Inflammatory macrophage (primary cell): ENCODE measurements at regions not wholly inside any gene's neighbourhood (a gene's known extent, or its start where the extent isn't known, plus 50 kb on each side); places are given as distances from the start of the nearest gene placed in this dataset.

ENCODE experiments used
- DNase-seq, 2 donors: peaks; one replicate each; pipeline ENCODE4 v3.0.0-alpha.2; 2020 to 2022

DNA sequence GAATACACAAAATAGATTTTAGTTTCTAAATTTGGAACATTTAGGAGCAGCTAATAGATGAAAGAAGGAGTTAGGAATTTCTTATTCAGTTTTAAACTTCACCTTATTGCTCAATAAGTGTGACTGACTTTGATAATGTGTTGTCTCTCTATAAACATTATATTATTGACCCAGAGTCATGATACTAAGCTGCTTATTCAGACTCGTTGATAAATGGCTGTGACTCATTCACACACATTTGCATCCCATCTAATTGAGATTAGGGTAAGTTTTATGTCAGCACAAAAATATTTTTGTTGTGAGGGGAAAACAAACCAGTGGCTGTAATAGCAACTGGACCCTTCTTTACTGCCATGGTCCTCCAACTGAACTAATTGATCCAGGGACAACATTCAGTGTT lies 137.6 kb downstream of the GOLIM4 start:
- DNase-seq, result no peak

DNA sequence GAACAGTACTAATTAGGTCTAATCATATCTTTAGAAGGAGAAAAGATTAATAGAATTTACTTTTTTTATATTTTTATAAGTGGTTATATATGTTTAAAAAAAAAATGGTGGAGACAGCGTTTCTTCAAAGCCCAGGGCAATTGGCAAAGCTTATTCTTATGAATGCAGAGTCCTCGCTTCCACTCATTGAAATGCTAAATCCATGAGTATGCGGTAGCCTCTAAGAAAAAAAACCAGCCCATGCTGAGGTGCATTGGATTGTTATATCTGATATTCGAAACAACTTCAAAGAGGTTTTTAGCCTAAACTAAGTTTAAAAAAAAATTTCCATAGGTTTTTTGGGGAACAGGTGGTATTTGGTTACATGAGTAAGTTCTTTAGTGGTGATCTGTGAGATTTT lies 142.8 kb downstream of the GOLIM4 start:
- DNase-seq, result no peak

DNA sequence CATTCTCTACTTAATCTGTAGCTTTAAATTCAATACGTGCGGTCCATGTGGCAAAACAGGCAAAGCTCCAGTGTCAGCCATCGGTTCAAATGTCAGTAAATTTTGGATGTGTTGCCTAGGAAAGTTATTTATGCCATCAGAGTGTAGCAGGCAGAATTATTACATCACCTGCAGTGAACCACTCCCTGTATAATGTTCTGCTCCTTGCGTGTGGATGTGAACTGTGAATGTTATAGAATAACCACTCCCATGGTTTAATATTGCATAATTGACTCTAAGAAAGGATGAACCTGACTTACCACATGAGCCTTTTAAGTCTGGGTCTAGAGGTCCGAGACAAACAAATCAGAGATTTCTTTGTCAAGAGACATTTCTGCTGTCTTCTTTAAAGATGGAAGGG lies 145.5 kb downstream of the GOLIM4 start:
- DNase-seq, result no peak

DNA sequence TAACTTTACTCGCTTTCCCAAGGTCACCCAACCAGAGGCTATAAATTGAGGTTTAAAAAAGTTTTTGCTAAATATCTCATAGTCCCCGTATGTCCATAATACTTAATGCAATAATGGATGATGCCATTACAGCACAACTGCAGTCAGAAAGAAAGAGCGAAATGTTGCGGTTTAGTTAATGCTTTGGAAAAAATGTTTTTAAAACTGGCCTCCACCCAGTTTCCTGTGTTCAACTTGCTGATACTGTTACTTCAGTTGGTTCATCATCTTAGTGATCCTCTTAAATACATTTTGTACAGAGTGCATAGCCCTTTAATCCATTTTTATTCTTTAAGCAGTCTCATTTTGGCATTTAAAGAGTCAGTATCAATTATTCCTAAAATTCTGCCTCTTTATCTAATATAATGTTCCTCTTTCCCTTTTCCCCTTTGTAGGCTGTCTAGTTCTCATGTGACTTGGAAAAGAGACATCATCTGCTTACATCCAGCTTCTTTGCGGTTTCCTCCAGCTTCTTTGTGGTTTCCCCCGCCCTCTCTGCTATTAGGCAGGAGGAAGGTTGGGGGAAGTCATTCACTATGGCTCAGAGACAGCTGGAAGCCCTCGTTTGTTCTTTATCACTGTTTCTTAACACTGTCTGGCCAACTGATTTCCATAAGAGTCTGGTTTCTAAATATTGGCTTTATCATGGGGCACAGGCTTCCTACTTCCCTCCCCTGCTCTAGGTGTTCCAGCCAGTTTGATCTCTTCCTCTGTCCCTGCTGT lies 154.3 kb downstream of the GOLIM4 start:
- DNase-seq, result peak; percentile 92 to 94

DNA sequence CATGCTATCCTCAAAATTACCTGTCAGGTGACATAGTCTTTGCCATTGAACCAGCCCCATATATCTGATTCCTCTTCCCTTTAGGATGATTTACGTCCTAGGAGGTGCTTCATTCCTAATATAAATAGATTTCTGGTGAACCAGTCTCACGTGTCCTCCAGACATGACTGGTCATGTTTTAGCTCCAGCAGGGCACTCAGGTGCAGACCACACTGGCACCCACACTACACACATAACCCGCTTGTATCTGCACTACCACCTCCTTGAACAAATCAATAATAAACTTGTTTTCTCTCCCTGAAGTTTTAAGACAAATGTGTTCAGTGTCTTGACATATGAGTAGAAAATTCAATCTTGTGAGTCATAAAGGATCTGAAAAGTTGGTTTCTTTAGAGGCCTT lies 155.5 kb downstream of the GOLIM4 start:
- peak in 1 of 2 donors; percentile 6 for DNase-seq

DNA sequence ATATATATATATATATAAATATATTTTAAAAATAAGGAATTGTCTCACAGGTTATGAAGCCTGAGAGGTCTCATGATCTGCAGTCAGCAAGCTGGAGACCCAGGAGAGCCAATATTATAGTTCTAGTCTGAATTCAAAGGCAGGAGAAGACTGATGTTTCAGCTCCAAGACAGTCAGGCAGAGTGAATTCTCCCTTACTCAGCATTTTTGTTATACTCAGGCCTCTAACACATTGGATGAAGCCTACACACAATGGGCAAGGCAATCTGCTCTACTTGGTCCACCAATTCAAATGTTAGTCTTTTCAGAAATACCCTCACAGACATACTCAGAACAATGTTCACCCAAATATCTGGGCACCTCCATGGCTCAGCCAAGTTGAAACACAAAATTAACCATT lies 157.2 kb downstream of the GOLIM4 start:
- DNase-seq, result no peak

DNA sequence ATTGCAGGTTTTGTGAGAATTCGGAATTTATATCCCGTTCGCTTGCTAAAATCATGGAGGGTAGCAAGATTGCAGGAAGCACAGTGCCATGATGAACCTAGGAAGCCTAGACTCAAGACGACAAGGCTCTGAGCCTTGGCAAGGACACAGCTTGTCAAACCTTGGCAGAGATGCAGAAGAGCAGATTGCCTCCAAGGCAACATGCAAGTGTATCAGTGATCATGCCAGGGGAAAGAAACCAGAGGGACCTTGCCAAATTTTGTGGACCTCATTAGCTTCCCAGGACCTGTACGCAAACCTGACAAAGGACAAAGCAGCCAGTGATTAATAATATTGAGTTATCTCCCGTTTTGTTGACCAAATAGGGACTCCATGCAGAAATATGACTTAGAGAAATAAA lies 159.7 kb downstream of the GOLIM4 start:
- no peak for DNase-seq

DNA sequence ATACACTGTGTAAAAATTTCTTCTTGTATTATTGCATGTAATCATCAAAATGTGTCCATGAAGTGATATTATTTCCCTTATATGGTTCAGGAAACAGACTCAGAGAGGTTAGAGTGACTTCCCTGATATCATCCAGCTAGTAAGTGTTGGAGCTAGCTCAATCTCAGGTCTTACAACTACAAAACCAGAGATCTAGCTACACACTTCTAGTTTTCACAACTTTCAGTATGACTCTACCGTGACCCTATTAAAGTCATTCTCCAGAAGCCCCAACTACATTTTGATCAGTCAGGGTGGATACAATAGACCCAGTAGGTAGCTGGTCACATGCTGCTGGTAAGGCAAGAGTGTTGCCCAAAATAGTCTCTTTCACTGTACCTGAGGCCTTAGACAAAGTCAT lies 165.3 kb downstream of the GOLIM4 start:
- DNase-seq, result no peak

DNA sequence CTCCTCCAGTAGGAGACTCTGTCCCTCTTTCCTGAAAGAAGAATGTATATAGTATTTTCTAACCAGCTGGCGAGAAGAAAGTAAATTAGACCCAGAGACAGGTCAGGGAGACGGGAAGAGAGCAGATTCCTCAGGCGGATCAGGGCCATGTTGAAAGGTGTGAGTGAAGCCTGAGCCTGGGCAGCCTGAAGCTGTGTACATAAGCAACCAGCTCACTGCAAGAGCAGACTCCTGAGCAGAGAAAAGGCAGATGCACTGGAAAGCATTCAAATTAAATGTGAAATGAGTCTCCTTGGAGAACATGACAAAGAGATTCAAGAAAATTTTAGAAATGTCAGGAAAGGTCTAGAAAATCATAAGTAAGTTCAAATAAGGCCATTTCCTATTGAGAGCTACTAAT lies 165.8 kb downstream of the GOLIM4 start:
- no peak for DNase-seq

DNA sequence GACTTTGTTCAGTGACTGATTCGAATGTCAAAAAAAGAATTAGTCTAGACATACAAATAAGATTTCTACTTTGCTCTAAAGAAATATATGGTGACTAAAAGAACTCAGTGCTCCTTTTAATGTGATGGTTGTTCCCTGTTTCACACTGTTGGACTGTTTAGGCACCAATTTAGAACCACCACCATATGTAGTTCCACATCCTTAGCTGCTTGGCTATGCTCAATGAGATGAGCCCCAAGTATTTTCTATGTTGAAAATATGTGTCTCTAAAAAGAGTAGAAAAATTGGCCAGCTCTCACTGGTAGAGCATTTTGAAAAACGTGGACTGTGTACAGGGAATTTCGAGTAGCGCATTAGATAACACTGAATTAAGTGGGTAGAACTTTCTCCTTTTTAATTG lies 167.3 kb downstream of the GOLIM4 start:
- no peak for DNase-seq

DNA sequence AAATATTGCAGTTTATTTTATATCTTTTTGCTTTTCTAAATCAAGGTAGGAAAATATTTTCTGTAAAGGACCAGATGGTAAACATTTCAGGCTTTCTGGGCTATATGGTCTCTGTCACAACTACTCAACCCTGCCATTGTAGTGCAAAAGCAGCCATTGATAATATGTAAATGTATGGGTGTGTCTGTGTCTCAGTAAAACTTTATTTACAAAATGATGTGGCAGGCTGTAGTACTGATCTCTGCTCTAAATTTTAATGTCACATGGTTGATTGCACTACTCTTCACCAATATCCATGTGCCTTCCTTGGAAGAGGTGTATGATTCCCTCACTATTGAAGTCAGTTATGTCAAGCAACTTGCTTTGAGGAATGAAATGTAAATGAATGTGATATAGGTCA lies 175.0 kb downstream of the GOLIM4 start:
- DNase-seq, result no peak

DNA sequence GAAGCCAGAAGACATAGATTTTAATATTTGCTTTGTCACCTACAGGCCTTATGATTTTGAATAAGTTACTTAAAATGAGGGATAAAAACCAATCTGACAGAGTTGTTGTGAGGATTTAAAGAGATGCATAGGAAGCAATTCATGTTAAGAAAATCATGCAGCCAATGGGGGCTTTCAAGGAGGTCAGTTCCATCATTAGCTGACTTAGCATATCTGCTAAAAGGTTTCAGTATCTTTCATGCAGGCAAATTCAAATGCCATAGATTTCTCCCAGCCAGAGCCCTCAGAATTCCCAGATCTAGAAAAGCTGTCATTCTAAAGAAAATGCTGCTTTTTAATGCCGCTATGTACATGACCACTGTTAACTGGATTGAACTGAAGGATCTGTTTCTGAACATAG lies 176.1 kb downstream of the GOLIM4 start:
- DNase-seq, result no peak

DNA sequence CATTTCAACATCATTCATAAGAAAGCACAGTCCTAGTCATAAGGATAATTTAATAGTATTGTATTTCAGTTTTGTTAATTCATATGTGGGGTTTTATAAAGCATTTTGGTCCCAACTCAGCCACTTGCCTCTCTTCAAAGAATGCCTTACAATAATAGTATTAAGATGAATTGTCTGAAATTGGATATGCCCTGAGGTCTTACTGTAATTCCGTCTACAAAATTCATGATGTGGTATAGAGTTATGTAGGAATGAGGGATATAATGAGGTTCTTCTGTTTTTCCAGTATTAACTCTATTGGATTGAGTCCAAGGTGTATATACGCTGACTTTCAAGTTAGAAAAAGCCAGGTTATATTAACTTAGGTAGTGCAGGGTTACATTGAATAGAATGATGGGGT lies 177.0 kb downstream of the GOLIM4 start:
- DNase-seq, result no peak

DNA sequence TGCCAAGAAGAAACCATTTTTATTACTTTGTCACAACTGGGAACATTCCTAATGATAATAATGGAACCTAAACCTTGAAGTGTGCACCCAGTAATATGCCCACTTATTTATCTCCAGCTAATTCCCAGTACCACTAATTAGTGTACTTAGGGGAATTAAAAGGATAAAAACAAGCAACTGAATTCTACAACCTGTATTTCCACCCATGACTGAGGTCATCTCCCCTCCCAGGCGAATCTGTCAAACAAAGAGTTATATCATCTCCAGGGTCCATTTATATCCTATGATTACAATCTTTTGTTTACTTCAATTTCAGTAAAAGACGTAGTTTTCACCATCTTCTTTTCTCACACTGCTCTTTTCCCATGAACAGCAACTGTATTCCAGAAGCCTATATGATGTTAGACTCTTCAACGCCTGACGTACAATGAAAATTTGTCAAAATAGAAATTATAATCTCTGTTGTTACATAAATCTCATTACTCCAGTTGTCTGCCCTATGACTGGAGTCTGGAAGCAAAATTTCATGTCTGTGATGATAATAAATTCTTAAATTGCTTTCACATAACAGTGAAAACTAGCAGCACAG lies 177.6 kb downstream of the GOLIM4 start:
- no peak for DNase-seq

DNA sequence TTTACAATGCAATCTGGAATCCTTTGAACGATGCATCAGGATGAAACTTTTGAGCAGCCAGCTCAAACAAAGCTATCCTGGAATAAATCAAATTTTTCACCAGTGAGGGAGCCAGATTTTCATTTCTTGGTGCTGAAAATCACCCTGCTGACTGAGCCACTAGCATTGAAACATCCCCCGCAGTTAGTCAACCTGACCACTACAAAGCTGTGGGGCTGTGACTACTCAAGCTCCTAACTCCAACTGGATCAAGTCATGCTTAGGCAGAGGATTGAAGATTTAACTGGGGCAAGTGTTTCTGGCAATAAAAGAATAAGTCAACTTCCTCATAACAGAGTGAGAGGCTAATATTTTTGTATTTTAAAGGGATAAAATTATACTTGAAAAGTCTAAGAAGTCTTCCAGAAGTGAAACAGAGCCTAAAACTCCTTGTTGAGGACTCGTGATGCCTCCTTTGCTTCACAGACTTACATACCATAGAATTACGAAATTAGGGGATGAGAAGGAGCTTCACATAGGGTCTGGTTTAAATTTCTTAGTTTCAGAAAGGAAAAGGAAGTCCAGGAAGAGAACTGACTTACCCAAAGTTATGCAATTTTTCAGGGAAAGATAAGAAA lies 177.8 kb downstream of the SERPINI1 start:
- peak; percentile 75 to 82 for DNase-seq

DNA sequence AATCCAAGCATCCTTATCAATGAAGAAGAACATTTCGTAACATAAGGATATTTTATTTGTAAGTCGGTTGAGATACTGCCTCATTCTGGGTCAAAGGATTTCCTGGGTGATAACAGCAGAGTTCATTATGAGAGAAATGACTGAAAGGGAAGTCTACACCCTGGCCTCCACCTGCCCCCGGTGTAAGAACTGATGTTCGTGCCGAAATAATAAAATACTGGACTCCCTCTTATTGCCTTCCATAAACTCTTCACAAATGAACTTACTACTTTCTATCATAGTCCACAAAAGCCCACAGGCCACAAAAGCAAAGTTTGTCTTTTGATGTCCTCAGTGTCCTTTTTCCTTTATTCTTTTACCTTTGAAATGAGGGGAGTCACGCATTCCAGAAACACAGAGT lies 174.4 kb downstream of the SERPINI1 start:
- DNase-seq, result no peak

DNA sequence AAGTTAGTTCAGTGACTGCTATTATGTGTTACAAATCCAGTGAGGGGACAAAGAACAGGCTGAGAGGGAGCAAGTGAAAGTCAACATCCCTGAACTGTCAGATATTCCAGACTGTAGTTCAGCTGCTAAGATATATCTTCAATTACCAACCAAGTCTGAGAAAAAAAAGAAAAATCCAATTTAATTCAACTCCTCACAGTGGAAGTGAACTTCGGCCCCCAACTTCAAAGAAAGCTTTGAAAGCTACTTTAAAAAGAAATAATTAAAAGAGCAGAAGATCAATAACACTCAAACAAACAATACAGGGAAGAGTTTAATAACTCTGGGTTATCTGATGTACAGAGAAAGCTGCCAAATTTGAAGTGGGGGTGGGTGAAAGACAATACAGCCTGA lies 174.0 kb downstream of the SERPINI1 start:
- DNase-seq, result no peak

DNA sequence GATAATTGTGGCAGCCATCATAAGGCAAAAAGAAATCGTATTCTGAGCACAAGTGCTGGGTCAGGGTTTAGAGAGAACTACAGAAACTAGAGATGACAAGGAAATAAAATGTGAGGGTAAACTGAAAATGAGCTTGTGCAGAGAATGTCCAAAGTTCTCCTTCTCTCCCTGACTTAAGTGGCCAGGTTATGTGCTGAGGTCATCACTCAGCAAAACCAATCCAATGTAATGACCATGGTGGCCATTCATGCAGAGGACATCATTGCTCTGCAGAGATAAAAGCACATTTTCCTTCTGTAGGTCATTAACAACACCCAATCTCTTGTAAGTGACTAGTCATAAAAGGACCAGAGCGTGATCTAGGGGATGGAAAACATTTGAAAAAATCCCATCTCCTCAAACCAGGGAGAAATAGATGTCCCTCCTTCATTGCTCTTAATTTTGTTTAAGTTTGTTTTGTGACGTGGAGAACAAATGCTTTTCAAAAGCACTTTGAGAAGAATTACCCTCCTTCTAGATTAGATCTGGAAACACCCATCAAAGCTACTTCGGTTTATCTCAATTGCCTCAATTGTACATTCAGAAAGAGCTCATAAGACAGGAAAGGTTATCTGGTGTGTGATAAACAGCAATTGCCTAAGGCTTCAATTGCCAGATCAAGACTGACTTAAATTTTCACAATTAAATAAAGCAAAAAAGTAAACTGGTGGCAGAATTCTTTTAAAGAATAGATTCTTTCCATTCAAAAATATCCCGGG lies 173.4 kb downstream of the SERPINI1 start:
- no peak for DNase-seq

DNA sequence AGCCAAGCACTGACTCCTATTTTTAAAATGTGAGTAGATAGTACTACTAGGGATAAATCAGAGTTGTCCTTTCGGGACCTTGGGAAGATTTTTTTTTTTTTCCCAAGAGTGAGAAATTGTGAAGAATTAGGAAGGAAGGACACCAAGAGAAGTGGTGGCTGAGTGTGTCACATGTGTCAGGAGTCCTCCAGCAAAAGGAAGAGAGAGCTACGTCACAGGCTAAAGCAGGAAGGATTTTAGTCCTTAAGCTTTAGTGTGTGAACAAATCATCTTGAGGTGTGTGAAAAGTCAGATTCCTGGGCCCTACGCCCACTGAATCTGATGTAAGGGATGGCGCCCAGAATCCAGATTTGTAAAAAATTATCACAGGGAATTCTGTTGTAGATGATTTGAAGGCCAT lies 172.7 kb downstream of the SERPINI1 start:
- no peak for DNase-seq

DNA sequence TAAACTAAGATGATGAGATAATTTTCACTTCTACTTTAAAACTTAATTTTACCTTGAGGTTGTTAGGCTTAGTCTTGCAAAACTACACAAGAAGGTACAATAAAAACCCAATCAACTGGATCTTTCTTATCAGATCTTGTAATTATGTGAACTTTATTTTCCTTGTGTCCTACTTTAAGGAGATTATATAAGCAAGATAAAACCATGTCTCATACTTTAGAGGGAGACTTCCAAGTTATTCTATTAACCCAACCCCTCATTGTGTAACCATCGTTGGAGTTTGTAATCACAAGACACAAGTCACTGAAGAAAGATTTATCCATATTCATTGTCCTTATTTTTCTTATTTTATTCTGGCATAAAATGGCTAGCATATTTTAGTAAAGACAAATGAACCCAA lies 165.6 kb downstream of the SERPINI1 start:
- DNase-seq, result no peak

DNA sequence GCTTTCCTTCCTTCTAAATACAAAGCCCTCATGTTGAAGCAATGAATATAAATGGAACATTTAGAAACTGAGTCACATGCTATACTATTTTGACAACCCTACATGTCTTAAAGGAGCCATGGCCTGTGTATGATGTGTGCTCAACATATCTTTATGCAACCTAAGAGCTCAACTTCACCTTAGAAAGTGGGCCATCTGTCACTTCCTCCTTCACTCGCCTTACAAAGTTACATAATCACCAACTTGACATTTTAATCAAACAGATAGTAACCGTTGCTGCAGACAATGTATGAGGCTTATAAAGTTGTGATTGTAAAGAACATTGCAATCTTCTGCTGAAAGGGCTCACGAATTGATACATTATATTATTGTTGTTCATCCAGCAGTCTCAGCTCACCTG lies 163.6 kb downstream of the SERPINI1 start:
- peak; percentile 39 to 63 for DNase-seq

DNA sequence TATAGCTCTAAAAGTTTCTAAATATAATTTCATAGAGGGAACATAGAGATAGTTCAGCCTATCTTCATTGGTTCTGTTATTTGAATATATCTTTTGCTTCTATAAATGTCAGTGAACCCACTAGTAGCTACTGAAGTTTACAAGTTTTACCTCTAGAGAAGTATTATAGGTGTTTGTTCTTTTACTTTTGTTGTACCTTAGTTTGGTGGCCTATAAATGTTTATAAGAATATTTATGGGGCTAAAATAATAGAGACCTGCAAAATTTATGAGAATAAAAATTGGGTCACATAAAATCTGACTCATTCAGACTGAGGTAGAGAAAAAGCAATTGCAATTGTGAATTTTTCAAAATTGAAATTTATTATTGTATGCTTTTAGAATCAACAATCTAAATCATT lies 162.6 kb downstream of the SERPINI1 start:
- no peak for DNase-seq

DNA sequence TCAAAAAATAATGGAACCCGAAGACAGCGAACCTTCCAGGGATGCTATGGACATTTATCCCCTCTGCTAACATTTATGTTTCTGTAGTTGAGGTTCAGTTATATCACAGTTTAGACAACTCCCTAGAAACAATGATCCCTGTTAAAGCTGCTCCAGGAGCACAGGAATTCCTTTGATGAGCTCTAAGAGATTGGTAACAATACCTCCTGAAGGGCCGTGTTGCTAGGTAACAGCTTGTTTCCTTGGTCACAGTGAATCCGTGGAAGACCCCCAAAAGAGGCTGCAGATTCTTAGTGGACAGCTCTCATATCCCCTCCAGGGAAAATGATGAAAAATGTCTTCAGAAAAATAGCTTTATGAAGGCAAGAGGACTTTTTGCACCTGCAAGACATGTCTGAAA lies 160.2 kb downstream of the SERPINI1 start:
- DNase-seq, result no peak

DNA sequence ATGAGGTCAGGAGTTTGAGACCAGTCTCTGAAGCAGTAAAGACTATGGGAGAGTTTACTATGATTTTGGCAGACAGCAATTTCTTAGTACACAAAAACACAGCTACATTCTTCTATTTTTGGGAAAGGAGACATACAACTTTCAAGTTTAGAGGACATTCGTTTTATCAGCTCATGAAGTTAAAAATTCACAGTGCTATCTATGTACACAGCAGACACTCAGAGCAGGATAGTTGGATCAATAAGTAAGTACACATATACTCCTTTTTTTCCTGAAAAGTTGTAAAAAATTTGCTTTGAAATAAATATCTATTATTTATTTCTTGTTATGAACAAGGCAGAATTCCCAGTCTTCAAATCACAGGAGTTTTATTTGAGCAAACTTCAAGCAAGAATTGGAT lies 159.7 kb downstream of the SERPINI1 start:
- DNase-seq, result no peak
